ENCODE measurements at regions not wholly inside any gene's neighbourhood (a gene's known extent, or its start where the extent isn't known, plus 50 kb on each side); places are given as distances from the start of the nearest gene placed in this dataset.

- no peak for TF ChIP-seq REST (IDR thresholded peaks at IDR 0.05; ENCODE audit: unreplicated experiment)
- TF ChIP-seq STAT1 (IDR thresholded peaks at IDR 0.05; ENCODE audit: unreplicated experiment) = no peak
- TF ChIP-seq, protein P1, sequence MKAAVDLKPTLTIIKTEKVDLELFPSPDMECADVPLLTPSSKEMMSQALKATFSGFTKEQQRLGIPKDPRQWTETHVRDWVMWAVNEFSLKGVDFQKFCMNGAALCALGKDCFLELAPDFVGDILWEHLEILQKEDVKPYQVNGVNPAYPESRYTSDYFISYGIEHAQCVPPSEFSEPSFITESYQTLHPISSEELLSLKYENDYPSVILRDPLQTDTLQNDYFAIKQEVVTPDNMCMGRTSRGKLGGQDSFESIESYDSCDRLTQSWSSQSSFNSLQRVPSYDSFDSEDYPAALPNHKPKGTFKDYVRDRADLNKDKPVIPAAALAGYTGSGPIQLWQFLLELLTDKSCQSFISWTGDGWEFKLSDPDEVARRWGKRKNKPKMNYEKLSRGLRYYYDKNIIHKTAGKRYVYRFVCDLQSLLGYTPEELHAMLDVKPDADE (IDR thresholded peaks at IDR 0.05) = no peak
Observed at GRCh38 chr5:18000744-18001143, 366.5 kb downstream of the TAF11L14 start (continued).

GRCh38 chr5:18003312-18003711, 369.1 kb downstream of the TAF11L14 start:
- peaks cover 8% of the 10 kb centered on the region; the same call in 1 of the 3 replicates for H3K36me3 Mint-ChIP-seq (ENCODE audit: low read depth)
- H3K27ac Mint-ChIP-seq = no peak overlapping the region
- no peaks in the 10 kb centered on the region for H4K20me1 ChIP-seq (replicated peaks; ENCODE audit: insufficient read depth)
- H3K79me2 ChIP-seq (replicated peaks; ENCODE audit: insufficient read depth) = no peaks in the 10 kb centered on the region
- no peaks in the 10 kb centered on the region for H3K36me3 ChIP-seq (ENCODE audit: insufficient read depth)
- DNase-seq (ENCODE audit: low spot score) (no peak), ATAC-seq (no peak)
- no peaks in the 10 kb centered on the region for H3K4me1 ChIP-seq (ENCODE audit: insufficient read depth)
- H3K27ac ChIP-seq (ENCODE audit: low read depth) = no peak overlapping the region
- H2AFZ ChIP-seq = no peak overlapping the region
- no peaks in the 10 kb centered on the region for H3K9me2 ChIP-seq (ENCODE audit: insufficient read depth)
- no peaks in the 10 kb centered on the region for H3K27me3 ChIP-seq (ENCODE audit: insufficient read depth)
- no peak overlapping the region for H3K4me3 ChIP-seq
- peaks cover 19% of the 10 kb centered on the region for H3K9me3 Mint-ChIP-seq
- H3K27me3 Mint-ChIP-seq (ENCODE audit: insufficient read depth, low read depth, poor library complexity) = no peaks in the 10 kb centered on the region
- no peak overlapping the region for H3K4me2 ChIP-seq
- no peaks in the 10 kb centered on the region for H3F3A ChIP-seq (replicated peaks; ENCODE audit: low read depth)
- no peak overlapping the region for H3K4me3 Mint-ChIP-seq
- no peaks in the 10 kb centered on the region for H3K4me1 Mint-ChIP-seq
- TF ChIP-seq, protein P1 (IDR thresholded peaks at IDR 0.05) = no peak
- TF ChIP-seq CTCF (conservative IDR thresholded peaks at IDR 0.05; ENCODE audit: low read depth in 2 of 2) = no peak
- no peak for TF ChIP-seq ZNF114 (CRISPR knock-in tag; IDR thresholded peaks at IDR 0.05)
- TF ChIP-seq ZNF462 (CRISPR knock-in tag; IDR thresholded peaks at IDR 0.05) = no peak
- no peak for TF ChIP-seq POLR2AphosphoS5 (IDR thresholded peaks at IDR 0.05; ENCODE audit: low read depth)
- TF ChIP-seq ZNF331 (CRISPR knock-in tag; IDR thresholded peaks at IDR 0.05; ENCODE audit: low read depth) = no peak
- no peak for TF ChIP-seq EZH2phosphoT487 (IDR thresholded peaks at IDR 0.05; ENCODE audit: unreplicated experiment)
- no peak for TF ChIP-seq NANOG (IDR thresholded peaks at IDR 0.05; ENCODE audit: borderline replicate concordance)
- no peak for TF ChIP-seq EZH2 (IDR thresholded peaks at IDR 0.05; ENCODE audit: low read depth, unreplicated experiment)
- TF ChIP-seq STAT1 (IDR thresholded peaks at IDR 0.05; ENCODE audit: unreplicated experiment) = no peak
- TF ChIP-seq CREB1 (CRISPR knock-in tag; IDR thresholded peaks at IDR 0.05; ENCODE audit: low read depth) = no peak
